IMR-90 (cell line): ENCODE measurements at regions not wholly inside any gene's neighbourhood (a gene's known extent, or its start where the extent isn't known, plus 50 kb on each side); places are given as distances from the start of the nearest gene placed in this dataset.

Experiments
- ATAC-seq: fragments of 200-7000 bp; cut with Tn5 transposase; 2 replicates; pipeline ENCODE4 v1.9.1; 2020; ENCODE audit warnings: low read depth, mild to moderate bottlenecking, moderate library complexity
- BruUV-seq: library from RNA; stranded (reverse); fragments of 400-500 nt; replicated peaks from 2 replicates; lab custom pipeline; 2021; lab: Mats Ljungman, UMichigan
- CTCF ChIA-PET: fragments of 300-600 bp; formaldehyde crosslinking; extraction: SDS; loops from one replicate; lab custom pipeline; 2021; ENCODE audit warnings: antibody characterized with exemption; lab: Yijun Ruan, JAX
- POLR2A ChIA-PET: fragments of 300-600 bp; sonication (Branson Sonifier 250); formaldehyde crosslinking; loops from one replicate; lab custom pipeline; 2022; ENCODE audit warnings: antibody characterized with exemption; ENCODE audit not compliant: unreplicated experiment; lab: Charles Lee
- DNase-seq: peaks from one replicate; pipeline ENCODE4 v3.0.0; 2013
- H2AFZ ChIP-seq: replicated peaks from 2 replicates; pipeline ENCODE3; 2013; ENCODE audit warnings: low read length, mild to moderate bottlenecking; ENCODE audit not compliant: poor library complexity
- H2AK5ac ChIP-seq: 2 replicates; pipeline ENCODE4 v1.6.1; 2013; ENCODE audit warnings: low read depth, low read length, inconsistent platforms
- H2AK9ac ChIP-seq: replicated peaks from 2 replicates; pipeline ENCODE3; 2013; ENCODE audit warnings: mild to moderate bottlenecking, low read depth, low read length, moderate library complexity; ENCODE audit not compliant: poor library complexity
- H2BK120ac ChIP-seq: 2 replicates; pipeline ENCODE4 v1.6.1; 2013; ENCODE audit warnings: low read depth, low read length, inconsistent platforms
- H2BK15ac ChIP-seq: 3 replicates; pipeline ENCODE4 v1.6.1; 2013; ENCODE audit warnings: low read depth, low read length, inconsistent platforms
- H2BK20ac ChIP-seq: 2 replicates; pipeline ENCODE4 v1.6.1; 2013; ENCODE audit warnings: low read depth, mild to moderate bottlenecking, inconsistent platforms, low read length, moderate library complexity
- H2BK5ac ChIP-seq: 2 replicates; pipeline ENCODE4 v1.6.1; 2013; ENCODE audit warnings: mild to moderate bottlenecking, low read depth, low read length, inconsistent platforms; ENCODE audit not compliant: poor library complexity, severe bottlenecking
- H3K14ac ChIP-seq: replicated peaks from 2 replicates; pipeline ENCODE4 v1.6.1; 2013; ENCODE audit warnings: low read depth, low read length, inconsistent platforms
- H3K18ac ChIP-seq: 2 replicates; pipeline ENCODE4 v1.6.1; 2013; ENCODE audit warnings: low read depth, low read length, control low read depth
- H3K23ac ChIP-seq: 2 replicates; pipeline ENCODE4 v1.6.1; 2013; ENCODE audit warnings: low read depth, low read length, inconsistent platforms
- H3K27ac ChIP-seq: 2 replicates; pipeline ENCODE4 v1.5.1; 2013; ENCODE audit warnings: mild to moderate bottlenecking, control low read depth, low read length; ENCODE audit not compliant: insufficient read depth
- H3K27me3 ChIP-seq: 2 replicates; pipeline ENCODE4 v1.6.1; 2013; ENCODE audit warnings: low read length; ENCODE audit not compliant: control insufficient read depth, insufficient read depth
- H3K36me3 ChIP-seq: 2 replicates; pipeline ENCODE4 v1.6.1; 2013; ENCODE audit warnings: low read length, mixed read lengths; ENCODE audit not compliant: control insufficient read depth, insufficient read depth
- H3K4ac ChIP-seq: 2 replicates; pipeline ENCODE4 v1.6.1; 2013; ENCODE audit warnings: low read depth, low read length, inconsistent platforms
- H3K4me1 ChIP-seq: 2 replicates; pipeline ENCODE4 v1.6.1; 2013; ENCODE audit warnings: low read length, mixed read lengths; ENCODE audit not compliant: control insufficient read depth, insufficient read depth
- H3K4me2 ChIP-seq: 2 replicates; pipeline ENCODE4 v1.6.1; 2013; ENCODE audit warnings: low read depth, mild to moderate bottlenecking, control low read depth, low read length, moderate library complexity
- H3K4me3 ChIP-seq: 2 replicates; pipeline ENCODE4 v1.5.1; 2013; ENCODE audit warnings: low read depth, mild to moderate bottlenecking, control low read depth, low read length, moderate library complexity; ENCODE audit not compliant: insufficient read depth
- H3K56ac ChIP-seq: 2 replicates; pipeline ENCODE4 v1.6.1; 2013; ENCODE audit warnings: low read length, inconsistent platforms; ENCODE audit not compliant: insufficient read depth; ENCODE audit errors: extremely low read depth
- H3K79me1 ChIP-seq, 2 experiments: 2 replicates each; pipeline ENCODE4 v1.6.1; 2013; ENCODE audit warnings: low read length in 2 of 2, inconsistent platforms in 1 of 2, low read depth in 1 of 2
- H3K9ac ChIP-seq: 2 replicates; pipeline ENCODE4 v1.6.1; 2013; ENCODE audit warnings: low read depth, low read length, control low read depth
- H3K9me1 ChIP-seq: 2 replicates; pipeline ENCODE4 v1.6.1; 2013; ENCODE audit warnings: low read length, inconsistent platforms; ENCODE audit not compliant: insufficient read depth
- H3K9me3 ChIP-seq: 2 replicates; pipeline ENCODE4 v1.6.1; 2013; ENCODE audit warnings: low read length; ENCODE audit not compliant: control insufficient read depth, insufficient read depth
- H4K20me1 ChIP-seq: 2 replicates; pipeline ENCODE4 v1.6.1; 2013; ENCODE audit warnings: low read length, inconsistent platforms; ENCODE audit not compliant: insufficient read depth
- H4K5ac ChIP-seq: 2 replicates; pipeline ENCODE4 v1.6.1; 2013; ENCODE audit warnings: mild to moderate bottlenecking, low read depth, low read length, control low read depth
- H4K8ac ChIP-seq, 2 experiments: 2 replicates each; pipeline ENCODE4 v1.6.1; 2013; ENCODE audit warnings: low read depth in 2 of 2, low read length in 2 of 2, control low read depth in 1 of 2, inconsistent platforms in 1 of 2
- H4K91ac ChIP-seq: 2 replicates; pipeline ENCODE4 v1.6.1; 2013; ENCODE audit warnings: low read depth, low read length, inconsistent platforms; ENCODE audit not compliant: insufficient read depth
- CHD1 ChIP-seq: IDR thresholded peaks from 2 replicates; pipeline ENCODE4 v1.6.1; 2012; ENCODE audit warnings: low read depth, low read length, improper control_type of control experiment
- FOS ChIP-seq: fragments of 150-350 bp; IDR thresholded peaks from 2 replicates; pipeline ENCODE4 v1.6.1; 2016; ENCODE audit warnings: low read depth, low read length
- NFE2L2 ChIP-seq: fragments of 150-350 bp; IDR thresholded peaks from 2 replicates; pipeline ENCODE4 v1.6.1; 2016; ENCODE audit warnings: low read depth, mild to moderate bottlenecking, low read length
- RCOR1 ChIP-seq: IDR thresholded peaks from 2 replicates; pipeline ENCODE4 v1.6.1; 2012; ENCODE audit warnings: mild to moderate bottlenecking, low read length, improper control_type of control experiment; ENCODE audit not compliant: insufficient replicate concordance
- RFX5 ChIP-seq: IDR thresholded peaks from 2 replicates; pipeline ENCODE4 v1.8.0; 2012; ENCODE audit warnings: low read depth, mild to moderate bottlenecking, low read length, moderate library complexity
- SMC3 ChIP-seq: fragments of 150-350 bp; IDR thresholded peaks from 2 replicates; pipeline ENCODE4 v1.6.1; 2016; ENCODE audit warnings: low read depth, mild to moderate bottlenecking, antibody characterized with exemption, low read length, moderate library complexity
- WGBS, 2 experiments: methylation state at CpG; one replicate each; pipeline versions ENCODE4 v1.1.5 to v1.1.7; 2013; ENCODE audit warnings: missing lambda C conversion rate in 2 of 2; ENCODE audit not compliant: insufficient read length in 1 of 2; ENCODE audit errors: extremely low coverage in 2 of 2; 5-methylcytosine and 5-hydroxymethylcytosine counted together
- dilution Hi-C: fragments of 300-500 bp; cut with HindIII; formaldehyde crosslinking; loops from one replicate; pipeline ENCODE4 v1.14.3; 2018; ENCODE audit warnings: low sequenced_read_pairs; ENCODE audit not compliant: unreplicated experiment
- in situ Hi-C: fragments of 300-500 bp; cut with MboI; formaldehyde crosslinking; loops from 3 replicates; pipeline ENCODE4 v1.14.3; 2019; ENCODE audit warnings: low sequenced_read_pairs, inconsistent platforms, mixed read lengths
- intact Hi-C: fragments of 100-400 bp; cut with micrococcal nuclease; formaldehyde crosslinking; loops from 2 replicates; pipeline ENCODE4 v1.10.0; 2022

- in situ Hi-C loops: no loop called here
- WGBS, 2 experiments: no CpG with 5 or more reads among the region's 1 CpG
These were observed 324.9 kb downstream of the NAF1 start for GRCh38 chr4:162841753-162842152.

More at GRCh38 chr4:162841753-162842152, 324.9 kb downstream of the NAF1 start:
- dilution Hi-C loops: no loop called here
- H2BK5ac ChIP-seq: no peak overlapping the region
- H3K4me3 ChIP-seq: no peak overlapping the region
- intact Hi-C loops: no loop called here
- H3K79me1 ChIP-seq: no peaks in the 10 kb centered on the region
- H2AK9ac ChIP-seq: no peak overlapping the region
- no peaks in the 10 kb centered on the region for H4K20me1 ChIP-seq
- H3K9me3 ChIP-seq: peaks cover 11% of the 10 kb centered on the region
- H4K5ac ChIP-seq: no peak overlapping the region
- H3K9me1 ChIP-seq: no peaks in the 10 kb centered on the region
- ATAC-seq (no peak), DNase-seq (no peak)
- H3K14ac ChIP-seq: no peak overlapping the region
- no peak overlapping the region for H2BK15ac ChIP-seq
- H3K18ac ChIP-seq: no peak overlapping the region
- no peak overlapping the region for H3K4me2 ChIP-seq
- no peaks in the 10 kb centered on the region for H3K4me1 ChIP-seq
- H2AFZ ChIP-seq: no peak overlapping the region
- ChIA-PET POLR2A (no interaction called here), CTCF (no interaction called here)
- H2BK120ac ChIP-seq: no peak overlapping the region
- no peak overlapping the region for H2AK5ac ChIP-seq
- TF ChIP-seq NFE2L2 (no peak), CHD1 (no peak), SMC3 (no peak), RCOR1 (no peak), FOS (no peak), RFX5 (no peak)
- no peak overlapping the region for H3K23ac ChIP-seq
- no peak overlapping the region for H4K8ac ChIP-seq
- H3K56ac ChIP-seq: no peak overlapping the region
- H3K27ac ChIP-seq: no peak overlapping the region
- no peak overlapping the region for H3K9ac ChIP-seq
- no peak overlapping the region for H4K91ac ChIP-seq
- no TSS peak for BruUV-seq
- no peak overlapping the region for H3K4ac ChIP-seq
- H3K27me3 ChIP-seq: no peaks in the 10 kb centered on the region
- H3K36me3 ChIP-seq: no peaks in the 10 kb centered on the region
- H2BK20ac ChIP-seq: no peak overlapping the region
